GM12872 (cell line): ENCODE measurements at regions not wholly inside any gene's neighbourhood (a gene's known extent, or its start where the extent isn't known, plus 50 kb on each side); places are given as distances from the start of the nearest gene placed in this dataset.

Source experiments
- CTCF ChIP-seq: IDR thresholded peaks from 3 replicates; pipeline ENCODE4 v1.5.1; 2011; ENCODE audit warnings: low read depth, mild to moderate bottlenecking, low read length, moderate library complexity; ENCODE audit not compliant: insufficient read depth

- no peak for TF ChIP-seq CTCF
Observed at GRCh38 chr4:23957465-23957864, 67.6 kb upstream of the PPARGC1A start.

GRCh38 chr4:23956601-23957364 lies 66.9 kb upstream of the PPARGC1A start:
- no peak for TF ChIP-seq CTCF

GRCh38 chr4:23952258-23952657 lies 62.4 kb upstream of the PPARGC1A start:
- no peak for TF ChIP-seq CTCF

- TF ChIP-seq CTCF: no peak
Observed at GRCh38 chr4:23947826-23948225, 58.0 kb upstream of the PPARGC1A start.

GRCh38 chr4:23946299-23946698 lies 56.5 kb upstream of the PPARGC1A start:
- no peak for TF ChIP-seq CTCF

GRCh38 chr4:23945451-23946017 lies 55.7 kb upstream of the PPARGC1A start:
- TF ChIP-seq CTCF: no peak

- no peak for TF ChIP-seq CTCF
Observed at GRCh38 chr4:23943478-23943877, 53.6 kb upstream of the PPARGC1A start.
